ENCODE measurements at regions not wholly inside any gene's neighbourhood (a gene's known extent, or its start where the extent isn't known, plus 50 kb on each side); places are given as distances from the start of the nearest gene placed in this dataset.

GRCh38 chr11:70566768-70567530 lies 168.6 kb downstream of the CTTN start (continued):
- TF ChIP-seq ZNF318 (CRISPR knock-in tag; IDR thresholded peaks at IDR 0.05) = no peak
- TF ChIP-seq ZNF441 (CRISPR knock-in tag; IDR thresholded peaks at IDR 0.05; ENCODE audit: borderline replicate concordance) = no peak
- no peak for TF ChIP-seq ZNF543 (CRISPR knock-in tag; IDR thresholded peaks at IDR 0.05)
- TF ChIP-seq AGO2 (optimal IDR thresholded peaks at IDR 0.05; ENCODE audit: low read depth, low read length) = no peak
